GM23338 (cell line): ENCODE measurements at regions not wholly inside any gene's neighbourhood (a gene's known extent, or its start where the extent isn't known, plus 50 kb on each side); places are given as distances from the start of the nearest gene placed in this dataset.

ENCODE experiments used
- ATAC-seq: fragments of 200-7000 bp; cut with Tn5 transposase; 3 replicates; pipeline ENCODE4 v1.9.1; 2020
- DNase-seq: peaks from one replicate; pipeline ENCODE4 v3.0.0-alpha.2; 2015; ENCODE audit warnings: low spot score
- H2AFZ ChIP-seq: fragments of 200-600 bp; sonication (generic); 2 replicates; pipeline ENCODE4 v1.8.0; 2016; ENCODE audit warnings: antibody characterized with exemption, mild to moderate bottlenecking, moderate library complexity
- H3F3A ChIP-seq: fragments of 200-600 bp; sonication (generic); replicated peaks from 2 replicates; pipeline ENCODE4 v1.8.0; 2017; ENCODE audit warnings: antibody characterized with exemption, mixed run types, low read depth
- H3K27ac ChIP-seq: fragments of 200-600 bp; sonication (generic); 2 replicates; pipeline ENCODE4 v1.6.1; 2016; ENCODE audit warnings: low read depth
- H3K27me3 ChIP-seq: fragments of 200-600 bp; sonication (generic); 2 replicates; pipeline ENCODE4 v1.8.0; 2016; ENCODE audit warnings: mild to moderate bottlenecking, mixed run types, moderate library complexity; ENCODE audit not compliant: insufficient read depth
- H3K36me3 ChIP-seq: fragments of 200-600 bp; sonication (generic); 2 replicates; pipeline ENCODE4 v1.8.0; 2016; ENCODE audit warnings: mild to moderate bottlenecking; ENCODE audit not compliant: insufficient read depth
- H3K4me1 ChIP-seq: fragments of 200-600 bp; sonication (generic); 2 replicates; pipeline ENCODE4 v1.8.0; 2016; ENCODE audit warnings: mild to moderate bottlenecking, moderate library complexity; ENCODE audit not compliant: insufficient read depth
- H3K4me2 ChIP-seq: fragments of 200-600 bp; sonication (generic); 2 replicates; pipeline ENCODE4 v1.7.1; 2017; ENCODE audit warnings: mixed run types
- H3K4me3 ChIP-seq: fragments of 200-600 bp; sonication (generic); 2 replicates; pipeline ENCODE4 v1.6.1; 2016; ENCODE audit warnings: mixed run types
- H3K79me2 ChIP-seq: fragments of 200-600 bp; sonication (generic); replicated peaks from 2 replicates; pipeline ENCODE4 v1.8.0; 2017; ENCODE audit warnings: mild to moderate bottlenecking; ENCODE audit not compliant: insufficient read depth
- H3K9me2 ChIP-seq: fragments of 200-600 bp; sonication (generic); 2 replicates; pipeline ENCODE4 v1.8.0; 2017; ENCODE audit not compliant: insufficient read depth
- H4K20me1 ChIP-seq: fragments of 200-600 bp; sonication (generic); replicated peaks from 2 replicates; pipeline ENCODE4 v1.8.0; 2017; ENCODE audit warnings: mild to moderate bottlenecking; ENCODE audit not compliant: insufficient read depth
- H3K27ac Mint-ChIP-seq: 2 replicates; pipeline ENCODE4 v1.8.0; 2020; ENCODE audit warnings: inconsistent platforms, mild to moderate bottlenecking, moderate library complexity, mixed read lengths
- H3K27me3 Mint-ChIP-seq: 3 replicates; pipeline ENCODE4 v1.8.0; 2022; ENCODE audit warnings: low read depth, mild to moderate bottlenecking, moderate library complexity, mixed read lengths, inconsistent platforms; ENCODE audit not compliant: insufficient read depth, poor library complexity
- H3K36me3 Mint-ChIP-seq: 3 replicates; pipeline ENCODE4 v1.8.0; 2021; ENCODE audit warnings: low read depth, mild to moderate bottlenecking, inconsistent platforms, moderate library complexity, mixed read lengths
- H3K4me1 Mint-ChIP-seq: 3 replicates; pipeline ENCODE4 v1.8.0; 2020; ENCODE audit warnings: mild to moderate bottlenecking, inconsistent platforms, mixed read lengths
- H3K4me3 Mint-ChIP-seq: 3 replicates; pipeline ENCODE4 v1.8.0; 2021; ENCODE audit warnings: moderate library complexity, mild to moderate bottlenecking, inconsistent platforms, mixed read lengths
- H3K9me3 Mint-ChIP-seq: 3 replicates; pipeline ENCODE4 v1.8.0; 2020; ENCODE audit warnings: moderate library complexity, mild to moderate bottlenecking, inconsistent platforms, mixed read lengths
- CREB1 ChIP-seq: fragments of 250-450 bp; sonication (Bioruptor Pico); IDR thresholded peaks from 2 replicates; pipeline ENCODE4 v1.5.0; 2020; ENCODE audit warnings: low read depth, mild to moderate bottlenecking, moderate library complexity
- EZH2phosphoT487 ChIP-seq: fragments of 200-600 bp; sonication (generic); IDR thresholded peaks from one replicate; pipeline ENCODE4 v1.8.1; 2018; ENCODE audit warnings: antibody characterized with exemption; ENCODE audit not compliant: unreplicated experiment
- JUNB ChIP-seq: IDR thresholded peaks from one replicate; pipeline ENCODE4 v1.6.1; 2016; ENCODE audit warnings: antibody characterized with exemption; ENCODE audit not compliant: unreplicated experiment
- NANOG ChIP-seq: IDR thresholded peaks from 2 replicates; pipeline ENCODE4 v1.6.1; 2016; ENCODE audit warnings: antibody characterized with exemption, borderline replicate concordance
- POLR2AphosphoS5 ChIP-seq: IDR thresholded peaks from 2 replicates; pipeline ENCODE4 v1.6.1; 2016; ENCODE audit warnings: antibody characterized with exemption, low read depth
- STAT1 ChIP-seq: IDR thresholded peaks from one replicate; pipeline ENCODE4 v1.6.1; 2016; ENCODE audit warnings: antibody characterized with exemption; ENCODE audit not compliant: unreplicated experiment
- ZNF114 ChIP-seq: fragments of 250-450 bp; sonication (Bioruptor Pico); IDR thresholded peaks from 2 replicates; pipeline ENCODE4 v1.5.0; 2020; ENCODE audit warnings: mild to moderate bottlenecking, moderate library complexity
- ZNF331 ChIP-seq: fragments of 250-450 bp; sonication (Bioruptor Pico); IDR thresholded peaks from 2 replicates; pipeline ENCODE4 v1.5.0; 2020; ENCODE audit warnings: low read depth, mild to moderate bottlenecking, moderate library complexity
- TF ChIP-seq, protein P1 (sequence below): IDR thresholded peaks from 2 replicates; pipeline ENCODE4 v1.6.1; 2016; ENCODE audit warnings: antibody characterized with exemption
- TF ChIP-seq, protein P2 (sequence below): IDR thresholded peaks from one replicate; pipeline ENCODE4 v1.6.1; 2018; ENCODE audit warnings: antibody characterized with exemption; ENCODE audit not compliant: unreplicated experiment
- TF ChIP-seq, protein P3 (sequence below): fragments of 250-450 bp; sonication (Bioruptor Pico); IDR thresholded peaks from 2 replicates; pipeline ENCODE4 v1.5.0; 2020; ENCODE audit warnings: mild to moderate bottlenecking, moderate library complexity
- TF ChIP-seq, protein P4 (sequence below), 2 experiments: fragments of 200-600 bp in 1 of 2; sonication (generic) in 1 of 2; conservative IDR thresholded peaks; 2 replicates each; pipeline versions ENCODE4 v1.5.1 to v1.6.1; 2016 to 2017; ENCODE audit warnings: antibody characterized with exemption in 2 of 2, low read depth in 2 of 2, mild to moderate bottlenecking in 2 of 2, moderate library complexity in 1 of 2

DNA sequence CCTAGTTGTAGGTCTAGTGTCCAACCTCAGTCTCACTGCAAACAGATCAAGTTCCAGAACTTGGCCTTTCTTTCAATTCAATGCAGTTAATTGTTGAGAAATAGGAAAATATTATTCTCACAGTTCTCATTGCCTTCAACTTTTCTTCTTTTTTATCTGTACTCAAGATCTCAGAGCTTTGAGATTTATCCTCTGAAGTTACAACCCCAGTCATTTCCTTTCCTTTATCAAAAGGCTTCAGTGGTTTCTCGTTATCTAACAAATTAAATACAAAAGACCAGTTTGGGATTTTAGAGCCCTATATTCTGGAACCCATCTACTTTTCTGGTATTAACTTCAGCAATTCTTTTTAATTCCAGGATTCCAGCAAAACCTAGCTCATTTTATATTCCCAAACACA is 130.2 kb downstream of the TMA16 start (continued):
- TF ChIP-seq, protein P1, sequence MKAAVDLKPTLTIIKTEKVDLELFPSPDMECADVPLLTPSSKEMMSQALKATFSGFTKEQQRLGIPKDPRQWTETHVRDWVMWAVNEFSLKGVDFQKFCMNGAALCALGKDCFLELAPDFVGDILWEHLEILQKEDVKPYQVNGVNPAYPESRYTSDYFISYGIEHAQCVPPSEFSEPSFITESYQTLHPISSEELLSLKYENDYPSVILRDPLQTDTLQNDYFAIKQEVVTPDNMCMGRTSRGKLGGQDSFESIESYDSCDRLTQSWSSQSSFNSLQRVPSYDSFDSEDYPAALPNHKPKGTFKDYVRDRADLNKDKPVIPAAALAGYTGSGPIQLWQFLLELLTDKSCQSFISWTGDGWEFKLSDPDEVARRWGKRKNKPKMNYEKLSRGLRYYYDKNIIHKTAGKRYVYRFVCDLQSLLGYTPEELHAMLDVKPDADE = no peak
- TF ChIP-seq CREB1 (CRISPR knock-in tag) (no peak), JUNB (no peak)

DNA sequence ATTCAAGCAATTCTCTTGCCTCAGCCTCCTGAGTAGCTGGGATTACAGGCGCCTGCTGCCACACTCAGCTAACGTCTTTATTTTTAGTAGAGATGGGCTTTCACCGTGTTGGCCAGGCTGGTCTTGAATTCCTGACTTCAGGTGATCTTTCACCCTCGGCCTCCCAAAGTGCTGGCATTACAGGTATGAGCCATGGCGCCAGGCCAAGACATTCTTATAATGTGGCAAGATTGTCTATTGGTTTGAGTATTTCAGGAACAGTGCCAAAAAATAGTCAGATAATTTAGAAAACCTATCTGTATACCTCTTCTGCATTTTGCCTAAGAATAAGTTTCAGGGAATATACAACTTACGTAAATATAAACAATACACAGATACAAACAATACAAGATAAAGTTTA is 136.8 kb downstream of the TMA16 start:
- Histone ChIP-seq H4K20me1 (no peaks in the 10 kb centered on the region), H3F3A (no peaks in the 10 kb centered on the region), H2AFZ (no peak overlapping the region), H3K36me3 (no peaks in the 10 kb centered on the region), H3K79me2 (no peaks in the 10 kb centered on the region), H3K4me3 (no peak overlapping the region), H3K27me3 (no peaks in the 10 kb centered on the region), H3K4me2 (no peak overlapping the region), H3K27ac (no peak overlapping the region), H3K9me2 (no peaks in the 10 kb centered on the region), H3K4me1 (no peaks in the 10 kb centered on the region)
- H3K36me3 Mint-ChIP-seq = peaks cover 6% of the 10 kb centered on the region; the same call in 2 of the 3 replicates
- no peaks in the 10 kb centered on the region for H3K27me3 Mint-ChIP-seq
- no peak for DNase-seq
- peaks cover 13% of the 10 kb centered on the region for H3K9me3 Mint-ChIP-seq
- H3K27ac Mint-ChIP-seq = no peak overlapping the region
- no peak overlapping the region for H3K4me3 Mint-ChIP-seq
- ATAC-seq = no peak
- no peaks in the 10 kb centered on the region for H3K4me1 Mint-ChIP-seq
- TF ChIP-seq ZNF114 (CRISPR knock-in tag) = no peak
- TF ChIP-seq JUNB = no peak
- no peak for TF ChIP-seq CREB1 (CRISPR knock-in tag)
- no peak for TF ChIP-seq EZH2phosphoT487
- TF ChIP-seq, protein P2, sequence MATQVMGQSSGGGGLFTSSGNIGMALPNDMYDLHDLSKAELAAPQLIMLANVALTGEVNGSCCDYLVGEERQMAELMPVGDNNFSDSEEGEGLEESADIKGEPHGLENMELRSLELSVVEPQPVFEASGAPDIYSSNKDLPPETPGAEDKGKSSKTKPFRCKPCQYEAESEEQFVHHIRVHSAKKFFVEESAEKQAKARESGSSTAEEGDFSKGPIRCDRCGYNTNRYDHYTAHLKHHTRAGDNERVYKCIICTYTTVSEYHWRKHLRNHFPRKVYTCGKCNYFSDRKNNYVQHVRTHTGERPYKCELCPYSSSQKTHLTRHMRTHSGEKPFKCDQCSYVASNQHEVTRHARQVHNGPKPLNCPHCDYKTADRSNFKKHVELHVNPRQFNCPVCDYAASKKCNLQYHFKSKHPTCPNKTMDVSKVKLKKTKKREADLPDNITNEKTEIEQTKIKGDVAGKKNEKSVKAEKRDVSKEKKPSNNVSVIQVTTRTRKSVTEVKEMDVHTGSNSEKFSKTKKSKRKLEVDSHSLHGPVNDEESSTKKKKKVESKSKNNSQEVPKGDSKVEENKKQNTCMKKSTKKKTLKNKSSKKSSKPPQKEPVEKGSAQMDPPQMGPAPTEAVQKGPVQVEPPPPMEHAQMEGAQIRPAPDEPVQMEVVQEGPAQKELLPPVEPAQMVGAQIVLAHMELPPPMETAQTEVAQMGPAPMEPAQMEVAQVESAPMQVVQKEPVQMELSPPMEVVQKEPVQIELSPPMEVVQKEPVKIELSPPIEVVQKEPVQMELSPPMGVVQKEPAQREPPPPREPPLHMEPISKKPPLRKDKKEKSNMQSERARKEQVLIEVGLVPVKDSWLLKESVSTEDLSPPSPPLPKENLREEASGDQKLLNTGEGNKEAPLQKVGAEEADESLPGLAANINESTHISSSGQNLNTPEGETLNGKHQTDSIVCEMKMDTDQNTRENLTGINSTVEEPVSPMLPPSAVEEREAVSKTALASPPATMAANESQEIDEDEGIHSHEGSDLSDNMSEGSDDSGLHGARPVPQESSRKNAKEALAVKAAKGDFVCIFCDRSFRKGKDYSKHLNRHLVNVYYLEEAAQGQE = no peak
- TF ChIP-seq, protein P3, sequence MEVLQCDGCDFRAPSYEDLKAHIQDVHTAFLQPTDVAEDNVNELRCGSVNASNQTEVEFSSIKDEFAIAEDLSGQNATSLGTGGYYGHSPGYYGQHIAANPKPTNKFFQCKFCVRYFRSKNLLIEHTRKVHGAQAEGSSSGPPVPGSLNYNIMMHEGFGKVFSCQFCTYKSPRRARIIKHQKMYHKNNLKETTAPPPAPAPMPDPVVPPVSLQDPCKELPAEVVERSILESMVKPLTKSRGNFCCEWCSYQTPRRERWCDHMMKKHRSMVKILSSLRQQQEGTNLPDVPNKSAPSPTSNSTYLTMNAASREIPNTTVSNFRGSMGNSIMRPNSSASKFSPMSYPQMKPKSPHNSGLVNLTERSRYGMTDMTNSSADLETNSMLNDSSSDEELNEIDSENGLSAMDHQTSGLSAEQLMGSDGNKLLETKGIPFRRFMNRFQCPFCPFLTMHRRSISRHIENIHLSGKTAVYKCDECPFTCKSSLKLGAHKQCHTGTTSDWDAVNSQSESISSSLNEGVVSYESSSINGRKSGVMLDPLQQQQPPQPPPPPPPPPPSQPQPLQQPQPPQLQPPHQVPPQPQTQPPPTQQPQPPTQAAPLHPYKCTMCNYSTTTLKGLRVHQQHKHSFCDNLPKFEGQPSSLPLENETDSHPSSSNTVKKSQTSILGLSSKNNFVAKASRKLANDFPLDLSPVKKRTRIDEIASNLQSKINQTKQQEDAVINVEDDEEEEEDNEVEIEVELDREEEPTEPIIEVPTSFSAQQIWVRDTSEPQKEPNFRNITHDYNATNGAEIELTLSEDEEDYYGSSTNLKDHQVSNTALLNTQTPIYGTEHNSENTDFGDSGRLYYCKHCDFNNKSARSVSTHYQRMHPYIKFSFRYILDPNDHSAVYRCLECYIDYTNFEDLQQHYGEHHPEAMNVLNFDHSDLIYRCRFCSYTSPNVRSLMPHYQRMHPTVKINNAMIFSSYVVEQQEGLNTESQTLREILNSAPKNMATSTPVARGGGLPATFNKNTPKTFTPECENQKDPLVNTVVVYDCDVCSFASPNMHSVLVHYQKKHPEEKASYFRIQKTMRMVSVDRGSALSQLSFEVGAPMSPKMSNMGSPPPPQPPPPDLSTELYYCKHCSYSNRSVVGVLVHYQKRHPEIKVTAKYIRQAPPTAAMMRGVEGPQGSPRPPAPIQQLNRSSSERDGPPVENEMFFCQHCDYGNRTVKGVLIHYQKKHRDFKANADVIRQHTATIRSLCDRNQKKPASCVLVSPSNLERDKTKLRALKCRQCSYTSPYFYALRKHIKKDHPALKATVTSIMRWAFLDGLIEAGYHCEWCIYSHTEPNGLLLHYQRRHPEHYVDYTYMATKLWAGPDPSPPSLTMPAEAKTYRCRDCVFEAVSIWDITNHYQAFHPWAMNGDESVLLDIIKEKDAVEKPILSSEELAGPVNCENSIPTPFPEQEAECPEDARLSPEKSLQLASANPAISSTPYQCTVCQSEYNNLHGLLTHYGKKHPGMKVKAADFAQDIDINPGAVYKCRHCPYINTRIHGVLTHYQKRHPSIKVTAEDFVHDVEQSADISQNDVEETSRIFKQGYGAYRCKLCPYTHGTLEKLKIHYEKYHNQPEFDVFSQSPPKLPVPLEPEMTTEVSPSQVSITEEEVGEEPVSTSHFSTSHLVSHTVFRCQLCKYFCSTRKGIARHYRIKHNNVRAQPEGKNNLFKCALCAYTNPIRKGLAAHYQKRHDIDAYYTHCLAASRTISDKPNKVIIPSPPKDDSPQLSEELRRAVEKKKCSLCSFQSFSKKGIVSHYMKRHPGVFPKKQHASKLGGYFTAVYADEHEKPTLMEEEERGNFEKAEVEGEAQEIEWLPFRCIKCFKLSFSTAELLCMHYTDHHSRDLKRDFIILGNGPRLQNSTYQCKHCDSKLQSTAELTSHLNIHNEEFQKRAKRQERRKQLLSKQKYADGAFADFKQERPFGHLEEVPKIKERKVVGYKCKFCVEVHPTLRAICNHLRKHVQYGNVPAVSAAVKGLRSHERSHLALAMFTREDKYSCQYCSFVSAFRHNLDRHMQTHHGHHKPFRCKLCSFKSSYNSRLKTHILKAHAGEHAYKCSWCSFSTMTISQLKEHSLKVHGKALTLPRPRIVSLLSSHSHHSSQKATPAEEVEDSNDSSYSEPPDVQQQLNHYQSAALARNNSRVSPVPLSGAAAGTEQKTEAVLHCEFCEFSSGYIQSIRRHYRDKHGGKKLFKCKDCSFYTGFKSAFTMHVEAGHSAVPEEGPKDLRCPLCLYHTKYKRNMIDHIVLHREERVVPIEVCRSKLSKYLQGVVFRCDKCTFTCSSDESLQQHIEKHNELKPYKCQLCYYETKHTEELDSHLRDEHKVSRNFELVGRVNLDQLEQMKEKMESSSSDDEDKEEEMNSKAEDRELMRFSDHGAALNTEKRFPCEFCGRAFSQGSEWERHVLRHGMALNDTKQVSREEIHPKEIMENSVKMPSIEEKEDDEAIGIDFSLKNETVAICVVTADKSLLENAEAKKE (CRISPR knock-in tag) = no peak
- no peak for TF ChIP-seq NANOG
- TF ChIP-seq, protein P1 = no peak
- TF ChIP-seq, protein P4, sequence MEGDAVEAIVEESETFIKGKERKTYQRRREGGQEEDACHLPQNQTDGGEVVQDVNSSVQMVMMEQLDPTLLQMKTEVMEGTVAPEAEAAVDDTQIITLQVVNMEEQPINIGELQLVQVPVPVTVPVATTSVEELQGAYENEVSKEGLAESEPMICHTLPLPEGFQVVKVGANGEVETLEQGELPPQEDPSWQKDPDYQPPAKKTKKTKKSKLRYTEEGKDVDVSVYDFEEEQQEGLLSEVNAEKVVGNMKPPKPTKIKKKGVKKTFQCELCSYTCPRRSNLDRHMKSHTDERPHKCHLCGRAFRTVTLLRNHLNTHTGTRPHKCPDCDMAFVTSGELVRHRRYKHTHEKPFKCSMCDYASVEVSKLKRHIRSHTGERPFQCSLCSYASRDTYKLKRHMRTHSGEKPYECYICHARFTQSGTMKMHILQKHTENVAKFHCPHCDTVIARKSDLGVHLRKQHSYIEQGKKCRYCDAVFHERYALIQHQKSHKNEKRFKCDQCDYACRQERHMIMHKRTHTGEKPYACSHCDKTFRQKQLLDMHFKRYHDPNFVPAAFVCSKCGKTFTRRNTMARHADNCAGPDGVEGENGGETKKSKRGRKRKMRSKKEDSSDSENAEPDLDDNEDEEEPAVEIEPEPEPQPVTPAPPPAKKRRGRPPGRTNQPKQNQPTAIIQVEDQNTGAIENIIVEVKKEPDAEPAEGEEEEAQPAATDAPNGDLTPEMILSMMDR (conservative IDR thresholded peaks at IDR 0.05; ENCODE audit: low read depth in 2 of 2) = no peak
- no peak for TF ChIP-seq POLR2AphosphoS5
- no peak for TF ChIP-seq STAT1
- no peak for TF ChIP-seq ZNF331 (CRISPR knock-in tag)
